RPMI7951 (cell line): ENCODE measurements at regions not wholly inside any gene's neighbourhood (a gene's known extent, or its start where the extent isn't known, plus 50 kb on each side); places are given as distances from the start of the nearest gene placed in this dataset.

Experiments used
- DNase-seq: peaks from one replicate; pipeline ENCODE4 v3.0.0-alpha.2; 2012; ENCODE audit warnings: low read depth

DNA sequence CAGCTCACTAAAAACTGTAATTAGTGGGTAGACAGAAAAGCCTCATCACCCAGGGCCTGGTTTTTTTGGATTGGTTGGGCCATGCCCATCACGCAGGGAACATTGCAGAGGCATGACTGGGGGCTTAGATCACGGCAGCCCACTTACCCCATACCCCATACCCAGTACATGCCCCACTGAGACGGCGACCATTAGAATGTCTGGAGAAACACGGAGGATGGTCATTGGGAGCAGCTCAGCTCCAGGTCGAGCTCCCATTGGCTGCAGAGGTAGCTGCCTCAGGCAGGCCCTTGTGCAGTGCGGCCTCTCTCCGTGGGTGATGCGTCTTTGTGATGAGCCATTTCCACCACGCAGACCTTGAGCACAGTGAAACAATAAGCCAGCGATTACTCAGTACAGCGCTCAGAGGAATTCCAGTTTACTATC lies 204.0 kb downstream of the GADD45G start:
- DNase-seq, result no peak

DNA sequence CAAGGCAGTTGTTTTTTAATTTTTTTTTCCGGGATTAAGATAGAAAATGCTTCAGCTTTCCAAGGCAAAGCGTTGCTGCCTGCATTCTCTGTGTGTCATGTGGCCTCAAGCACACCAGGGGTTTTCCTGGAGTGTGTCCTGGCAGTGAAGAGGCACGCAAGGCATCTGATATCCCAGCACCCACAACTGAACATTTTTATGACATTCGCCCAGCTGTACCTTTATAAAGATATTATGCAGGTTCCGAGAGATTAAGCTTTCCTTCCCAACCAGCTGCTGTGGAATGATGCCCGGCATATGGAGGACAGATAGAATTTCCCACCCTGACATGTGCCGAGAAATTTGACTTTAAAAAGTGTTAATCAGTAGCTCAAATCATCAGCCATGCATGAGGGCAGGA lies 205.6 kb downstream of the GADD45G start:
- DNase-seq, result no peak

- no peak for DNase-seq
Observed at GRCh38 chr9:89811356-89811755, 206.5 kb downstream of the GADD45G start.

GRCh38 chr9:89811886-89812450 lies 207.2 kb downstream of the GADD45G start:
- DNase-seq, result no peak

DNA sequence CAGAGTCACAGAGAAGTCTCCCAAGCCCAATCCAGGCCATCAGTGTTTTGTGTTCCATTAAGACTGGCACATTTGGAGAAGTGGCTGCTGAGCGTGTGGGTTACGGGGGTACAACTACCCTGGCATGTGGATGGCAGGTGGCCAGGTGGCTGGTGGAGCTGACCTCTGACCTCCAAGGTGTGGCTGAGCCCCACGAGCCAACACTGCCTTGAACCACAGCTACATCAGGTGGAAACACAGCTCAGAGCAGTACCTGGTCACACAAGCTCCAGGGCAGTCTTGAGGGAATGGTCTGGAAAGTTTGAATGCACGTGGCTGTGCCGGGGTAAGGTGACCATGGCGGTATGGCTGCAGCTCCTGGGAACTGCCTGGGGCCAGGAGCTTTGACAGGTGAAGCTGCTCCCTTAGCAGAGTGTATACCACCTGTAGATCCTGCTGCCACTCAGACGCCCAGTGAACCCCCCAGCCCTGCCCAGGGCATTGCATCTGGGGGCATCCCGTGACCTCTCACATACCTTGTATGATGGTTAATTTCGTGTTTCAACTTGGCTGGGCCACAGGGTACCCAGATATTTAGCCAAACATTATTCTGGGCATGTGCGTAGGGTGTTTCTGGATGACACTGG lies 207.9 kb downstream of the GADD45G start:
- DNase-seq, result no peak

DNA sequence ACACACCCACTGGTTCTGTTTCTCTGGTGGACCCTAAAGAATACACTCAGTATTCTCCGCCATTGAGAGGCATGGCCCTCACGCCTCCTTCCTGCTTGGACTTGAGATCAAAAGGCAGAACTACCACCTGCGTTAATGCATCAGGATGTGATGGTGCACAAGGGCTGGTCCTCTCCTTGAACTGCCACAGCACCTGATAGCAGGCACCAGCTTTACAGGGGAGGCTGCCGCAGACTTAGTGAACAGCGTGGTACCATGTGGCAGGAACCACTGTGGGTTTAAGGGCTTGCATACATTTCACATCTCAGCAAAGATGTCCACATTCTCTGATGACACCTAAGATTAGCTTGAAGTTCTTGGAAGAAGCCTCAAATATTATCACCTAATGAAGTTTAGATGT lies 208.7 kb downstream of the GADD45G start:
- DNase-seq, result no peak

GRCh38 chr9:89814340-89815040 lies 209.7 kb downstream of the GADD45G start:
- no peak for DNase-seq

- DNase-seq, result no peak
Observed at GRCh38 chr9:89815061-89815902, 210.5 kb downstream of the GADD45G start.

DNA sequence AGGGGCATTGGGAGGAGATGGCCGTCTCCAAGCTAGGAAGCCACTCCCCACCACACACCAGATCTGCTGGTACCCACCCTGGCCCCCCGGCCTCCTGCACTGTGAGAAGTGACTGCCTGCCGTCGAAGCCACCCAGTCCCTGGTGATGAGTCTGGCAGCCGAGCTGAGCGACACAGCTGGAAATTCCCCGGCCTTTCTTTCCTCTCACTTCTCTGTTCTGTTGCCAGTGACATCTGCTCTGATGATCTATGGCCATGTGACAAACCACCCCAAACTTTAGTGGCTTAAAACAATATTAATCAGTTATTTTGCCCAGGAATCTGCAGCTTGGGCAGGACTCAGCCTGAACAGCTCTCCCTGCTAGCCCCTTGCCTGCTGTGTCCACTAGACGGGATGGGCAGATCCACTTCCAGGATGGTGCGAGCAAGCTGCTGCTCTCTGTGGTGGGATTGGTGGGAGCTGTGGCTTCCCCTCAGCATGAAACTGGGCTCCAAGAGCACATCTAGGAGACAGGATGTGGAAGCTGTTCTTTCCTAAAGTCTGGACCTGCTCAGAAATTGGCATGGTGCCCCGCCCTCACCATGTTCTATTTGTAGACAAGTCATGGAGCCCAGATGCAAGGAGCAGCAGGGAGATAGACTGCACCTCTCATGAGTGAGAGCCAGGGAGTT lies 211.2 kb downstream of the GADD45G start:
- no peak for DNase-seq

DNA sequence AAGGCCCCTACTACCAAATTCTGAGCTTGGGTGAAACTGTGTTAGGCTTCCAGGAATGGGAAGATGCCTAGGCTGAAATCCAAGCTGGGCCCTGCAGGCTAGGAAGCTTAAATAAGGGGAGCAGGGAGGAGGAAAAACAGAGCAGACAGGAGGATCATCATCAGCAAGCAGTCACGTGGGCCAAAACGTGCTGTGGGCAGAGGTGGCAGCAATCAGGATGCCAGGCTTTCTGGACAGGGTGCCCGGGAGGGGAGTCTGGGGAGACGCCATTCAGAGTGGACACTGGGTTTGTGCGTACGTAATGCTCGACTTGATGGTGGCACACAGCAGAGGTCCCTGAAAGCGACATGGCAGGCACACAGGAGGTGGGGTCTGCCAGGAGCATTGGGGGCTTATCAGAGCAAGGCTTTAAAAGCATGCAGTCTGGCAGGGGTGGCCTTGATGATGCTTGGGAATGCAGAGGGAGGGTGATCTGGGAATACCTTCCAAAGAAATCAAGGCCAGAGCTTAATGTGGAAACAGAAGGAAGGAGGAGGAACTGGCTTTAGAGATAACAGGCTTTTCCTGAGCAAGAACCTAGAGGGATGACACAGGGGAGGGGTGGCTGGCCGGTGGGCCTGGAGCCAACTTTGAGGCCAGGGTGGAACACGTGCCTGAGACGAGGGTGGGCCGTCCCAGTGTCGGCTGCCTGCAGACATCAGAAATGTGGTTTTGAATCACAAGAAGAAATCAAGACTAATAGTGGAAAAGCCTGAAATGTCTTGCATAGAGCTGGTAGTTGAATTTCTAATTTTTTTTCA lies 212.5 kb downstream of the GADD45G start:
- no peak for DNase-seq

GRCh38 chr9:89820337-89820736 lies 215.5 kb downstream of the GADD45G start:
- no peak for DNase-seq

- no peak for DNase-seq
Observed at GRCh38 chr9:89821081-89821480, 216.3 kb downstream of the GADD45G start.

DNA sequence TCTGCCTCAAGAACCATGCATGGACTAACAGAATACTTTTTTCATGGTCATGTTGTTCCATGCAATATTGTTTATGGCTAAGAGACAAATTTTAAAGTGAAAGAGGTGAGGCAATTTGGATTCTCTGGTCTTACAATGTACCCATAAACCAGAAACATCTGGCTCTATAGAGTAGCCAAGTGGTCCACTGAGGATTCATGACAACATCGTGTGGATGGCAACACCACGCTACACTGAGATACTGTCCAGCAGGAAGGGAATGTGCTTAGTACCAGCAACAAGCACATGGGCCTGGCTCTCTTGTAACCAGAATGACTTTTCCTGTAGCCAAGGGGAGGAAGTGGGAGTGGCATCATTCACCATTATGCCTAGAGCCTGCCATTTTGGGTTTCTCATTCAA lies 218.2 kb downstream of the GADD45G start:
- no peak for DNase-seq

DNA sequence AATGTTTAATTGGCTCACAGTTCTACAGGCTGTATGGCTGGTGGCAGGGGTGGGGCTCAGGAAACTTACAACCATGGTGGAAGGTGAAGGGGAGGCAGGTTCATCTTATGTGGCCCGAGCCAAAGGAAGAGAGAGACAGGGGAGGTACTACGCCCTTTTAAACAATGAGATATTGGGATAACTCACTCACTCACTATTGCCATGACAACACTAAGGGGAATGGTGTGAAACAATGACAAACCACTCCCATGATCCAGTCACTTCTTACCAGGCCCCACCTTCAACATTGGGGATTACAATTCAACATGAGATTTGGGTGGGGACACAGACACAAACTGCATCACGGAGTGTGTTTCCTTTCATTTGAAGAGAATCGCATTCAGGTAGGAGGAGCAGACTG lies 220.9 kb downstream of the GADD45G start:
- DNase-seq, result no peak

DNA sequence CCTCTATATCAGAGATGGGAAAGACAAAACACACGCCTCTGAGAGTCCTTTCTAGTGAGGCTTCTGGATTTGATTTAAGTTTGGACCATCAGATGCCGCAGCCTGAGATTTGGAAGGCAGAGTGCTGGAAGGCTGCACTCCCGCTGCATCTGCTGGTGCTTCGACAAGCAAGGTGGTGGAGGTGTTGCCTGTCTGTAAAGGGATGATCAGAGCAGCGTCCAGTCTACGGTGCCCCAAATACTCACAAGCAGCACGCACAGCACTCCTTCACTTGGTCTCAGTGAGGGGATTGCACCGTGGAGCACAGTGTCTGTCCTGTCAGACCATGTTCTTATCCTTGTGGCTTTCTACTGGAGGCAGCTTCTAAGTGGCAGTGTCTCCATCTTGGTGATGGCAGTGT lies 221.4 kb downstream of the GADD45G start:
- no peak for DNase-seq

GRCh38 chr9:89829346-89829745 lies 224.5 kb downstream of the GADD45G start:
- no peak for DNase-seq

DNA sequence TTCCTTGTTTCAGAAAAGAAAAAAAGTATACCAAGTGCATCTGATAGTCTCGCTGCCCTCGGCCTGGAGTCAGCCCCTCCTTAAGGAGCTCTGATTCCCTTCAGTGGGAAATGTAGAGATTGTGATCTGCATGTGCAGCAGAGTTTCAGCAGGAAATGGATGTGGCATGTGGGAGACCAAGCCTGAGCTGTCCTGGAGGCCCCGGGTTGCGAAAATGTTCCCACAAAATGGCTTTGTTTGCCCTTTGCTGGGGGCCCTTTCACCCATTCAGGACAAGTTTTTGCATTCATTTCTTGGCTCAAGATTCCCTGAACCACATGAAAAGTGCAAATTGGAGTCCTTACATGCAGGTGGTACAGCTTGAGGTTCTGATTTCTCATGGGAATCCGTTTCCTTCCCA lies 230.9 kb downstream of the GADD45G start:
- DNase-seq, result no peak

DNA sequence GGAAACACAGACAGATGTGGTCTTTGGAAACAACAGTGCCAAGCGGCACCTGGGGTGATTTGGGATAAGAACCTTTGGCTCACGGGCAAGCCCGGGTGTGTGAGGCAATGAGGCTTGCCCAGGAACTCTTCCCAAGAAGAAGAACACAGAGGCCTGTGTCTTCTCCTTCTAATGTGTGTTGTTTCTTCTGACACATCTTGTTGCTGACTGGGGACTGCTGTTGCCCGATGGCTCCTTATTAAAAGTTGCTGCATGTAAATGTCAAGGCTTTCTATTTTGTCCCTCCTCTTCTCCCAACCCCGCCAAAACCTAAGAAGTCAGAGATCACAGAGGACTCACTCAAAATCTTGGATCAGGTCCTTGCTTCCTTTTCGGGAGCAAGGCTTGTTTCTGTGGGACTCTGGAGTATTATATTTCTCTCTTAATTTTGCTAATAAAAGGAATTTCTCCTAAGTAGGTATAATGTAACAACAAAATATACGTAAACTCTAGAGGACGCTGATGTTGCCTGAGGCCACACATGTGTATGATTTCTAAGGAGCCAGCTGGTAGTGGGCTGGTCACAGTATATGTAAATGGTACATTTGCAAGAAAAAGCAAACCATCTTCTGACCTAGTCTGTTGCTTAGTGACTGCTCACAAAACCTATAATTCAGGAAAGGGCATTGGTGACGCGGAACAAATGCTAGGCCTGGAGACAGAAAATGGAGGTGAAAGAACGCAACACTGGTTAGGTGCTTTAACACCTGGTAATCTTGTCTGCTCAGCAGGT lies 232.5 kb downstream of the GADD45G start:
- no peak for DNase-seq

DNA sequence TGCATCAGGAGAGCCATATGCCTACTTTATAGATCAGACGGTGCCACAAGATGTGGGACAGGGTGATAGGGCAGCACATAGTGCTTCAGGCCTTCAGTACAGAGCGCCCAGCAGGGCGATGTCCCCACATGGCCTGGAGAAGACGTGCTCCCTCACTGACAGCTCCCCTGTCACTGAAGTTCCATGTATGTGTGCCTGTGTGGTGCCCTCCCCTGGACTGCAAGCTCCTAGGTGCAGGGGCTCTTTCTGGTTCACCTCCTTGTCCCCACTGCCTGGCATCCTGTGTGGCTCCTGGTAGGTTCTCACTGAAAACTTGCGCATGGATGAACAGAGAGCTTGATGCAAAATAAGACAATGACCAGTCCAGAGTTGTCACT lies 233.1 kb downstream of the GADD45G start:
- DNase-seq, result no peak

DNA sequence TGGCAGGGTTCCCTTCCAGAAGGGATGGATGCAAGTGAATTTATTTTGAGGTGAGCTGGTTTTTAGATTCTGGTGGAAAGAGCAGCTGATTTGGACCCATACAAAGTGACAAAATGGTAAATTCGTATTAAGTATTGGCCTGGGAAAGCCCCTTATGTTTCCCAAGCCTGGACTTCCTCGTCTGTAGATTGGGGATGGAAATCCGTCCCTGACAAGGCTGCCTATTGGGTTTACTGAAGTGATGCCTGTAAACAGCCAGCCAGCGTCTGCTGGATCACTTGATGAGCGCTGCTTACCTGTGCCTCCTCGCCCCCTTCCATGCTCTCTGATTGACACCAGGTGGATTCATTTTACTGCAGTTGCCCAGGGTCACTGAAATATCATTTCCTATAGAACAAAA lies 233.8 kb downstream of the GADD45G start:
- no peak for DNase-seq
